Subcutaneous adipose tissue (tissue), 1 donor: ENCODE measurements at regions not wholly inside any gene's neighbourhood (a gene's known extent, or its start where the extent isn't known, plus 50 kb on each side); places are given as distances from the start of the nearest gene placed in this dataset.

ENCODE experiments used
- TF ChIP-seq, protein P1 (sequence below): fragments of 450-650 bp; IDR thresholded peaks from one replicate; pipeline ENCODE4 v1.5.1; 2016; ENCODE audit warnings: low read depth, mild to moderate bottlenecking, control low read depth, antibody characterized with exemption, moderate library complexity

GRCh38 chr1:203935321-203935720 lies 73.9 kb downstream of the SNRPE start:
- TF ChIP-seq, protein P1, sequence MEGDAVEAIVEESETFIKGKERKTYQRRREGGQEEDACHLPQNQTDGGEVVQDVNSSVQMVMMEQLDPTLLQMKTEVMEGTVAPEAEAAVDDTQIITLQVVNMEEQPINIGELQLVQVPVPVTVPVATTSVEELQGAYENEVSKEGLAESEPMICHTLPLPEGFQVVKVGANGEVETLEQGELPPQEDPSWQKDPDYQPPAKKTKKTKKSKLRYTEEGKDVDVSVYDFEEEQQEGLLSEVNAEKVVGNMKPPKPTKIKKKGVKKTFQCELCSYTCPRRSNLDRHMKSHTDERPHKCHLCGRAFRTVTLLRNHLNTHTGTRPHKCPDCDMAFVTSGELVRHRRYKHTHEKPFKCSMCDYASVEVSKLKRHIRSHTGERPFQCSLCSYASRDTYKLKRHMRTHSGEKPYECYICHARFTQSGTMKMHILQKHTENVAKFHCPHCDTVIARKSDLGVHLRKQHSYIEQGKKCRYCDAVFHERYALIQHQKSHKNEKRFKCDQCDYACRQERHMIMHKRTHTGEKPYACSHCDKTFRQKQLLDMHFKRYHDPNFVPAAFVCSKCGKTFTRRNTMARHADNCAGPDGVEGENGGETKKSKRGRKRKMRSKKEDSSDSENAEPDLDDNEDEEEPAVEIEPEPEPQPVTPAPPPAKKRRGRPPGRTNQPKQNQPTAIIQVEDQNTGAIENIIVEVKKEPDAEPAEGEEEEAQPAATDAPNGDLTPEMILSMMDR, result no peak

GRCh38 chr1:203937678-203938330 lies 76.4 kb downstream of the SNRPE start:
- TF ChIP-seq, protein P1, result no peak

- TF ChIP-seq, protein P1, result no peak
Observed at GRCh38 chr1:203944651-203945404, 83.4 kb downstream of the SNRPE start.

- TF ChIP-seq, protein P1, result no peak
Observed at GRCh38 chr1:203954293-203954692, 92.9 kb downstream of the SNRPE start.

DNA sequence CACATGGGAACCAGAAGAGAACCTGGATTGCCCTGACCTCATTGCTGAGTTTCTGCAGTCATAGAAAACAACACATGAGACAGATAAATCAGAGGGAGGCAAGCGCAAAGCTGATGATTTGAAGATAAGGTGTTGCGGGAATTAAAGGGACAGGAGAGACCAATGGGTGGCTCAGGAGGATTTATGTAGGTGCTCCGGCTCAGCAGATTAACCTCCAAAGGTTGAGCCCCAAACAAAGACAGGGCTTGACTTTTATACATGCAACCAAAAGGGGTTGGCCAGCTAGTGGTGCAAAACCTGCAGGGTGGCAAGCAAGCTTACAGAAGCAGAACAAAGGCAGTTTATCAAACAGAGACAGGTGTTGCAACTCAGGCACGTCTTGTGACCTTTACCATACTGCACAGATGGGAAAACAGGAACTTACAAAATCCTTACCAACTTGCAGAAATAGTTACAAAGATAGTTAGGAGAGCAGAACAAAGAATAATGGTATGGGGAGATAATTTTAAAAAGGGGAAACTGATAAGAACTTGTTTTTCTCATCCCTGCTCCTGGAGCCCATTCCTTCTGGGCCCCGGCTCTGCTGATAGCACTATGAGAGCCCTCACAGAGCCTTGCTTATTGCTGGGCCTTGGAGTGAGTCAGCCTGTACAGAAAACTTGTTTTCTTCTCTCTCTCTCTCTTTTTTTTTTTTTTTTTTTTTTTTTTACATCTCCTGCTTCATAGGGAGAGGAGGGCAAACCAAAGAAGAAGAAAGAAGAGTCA lies 93.6 kb downstream of the SNRPE start:
- TF ChIP-seq, protein P1, result no peak

DNA sequence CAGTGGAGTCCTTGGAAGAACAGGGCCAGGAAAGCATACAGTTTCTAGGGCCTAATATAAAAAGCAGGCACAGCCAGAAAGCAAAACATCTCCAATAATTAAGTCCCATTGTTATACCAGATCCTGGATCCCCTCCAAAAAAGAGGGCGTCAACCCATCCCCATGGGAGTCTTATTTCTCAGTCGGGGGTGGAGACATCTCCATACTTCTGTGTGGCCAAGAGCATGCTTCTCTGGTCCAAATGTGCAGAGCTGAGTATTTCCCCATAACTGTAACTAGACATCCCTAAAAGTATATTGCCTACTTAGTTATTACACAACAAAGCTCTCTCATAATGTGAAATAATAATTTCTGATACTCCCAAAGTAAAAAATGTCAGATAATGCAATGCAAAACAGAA lies 104.2 kb upstream of the SOX13 start:
- TF ChIP-seq, protein P1, result no peak

DNA sequence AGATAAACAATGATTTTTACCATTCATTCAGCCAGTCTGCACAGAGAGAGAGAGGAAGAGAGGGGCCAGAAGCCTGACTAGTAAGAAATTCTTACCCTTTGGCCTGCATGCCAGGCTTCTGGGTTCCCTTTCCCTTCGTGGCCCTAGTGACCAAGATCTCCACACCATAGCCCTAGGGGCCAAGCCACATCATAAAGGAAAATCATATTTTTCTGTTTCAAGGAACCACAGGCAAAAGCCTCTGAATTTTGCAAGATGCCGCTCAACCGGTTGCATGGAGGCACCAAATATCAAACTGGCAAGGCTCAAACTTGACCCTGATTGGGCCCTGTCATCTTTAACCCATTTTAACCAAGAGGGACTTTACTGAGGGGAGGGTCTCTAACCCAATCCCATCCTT lies 103.1 kb upstream of the SOX13 start:
- TF ChIP-seq, protein P1, result no peak
